ENCODE measurements at regions not wholly inside any gene's neighbourhood (a gene's known extent, or its start where the extent isn't known, plus 50 kb on each side); places are given as distances from the start of the nearest gene placed in this dataset.

- no peak for DNase-seq
- H3K4me3 Mint-ChIP-seq (ENCODE audit: low read depth, unreplicated experiment) = no peak overlapping the region
- TF ChIP-seq, protein P1, sequence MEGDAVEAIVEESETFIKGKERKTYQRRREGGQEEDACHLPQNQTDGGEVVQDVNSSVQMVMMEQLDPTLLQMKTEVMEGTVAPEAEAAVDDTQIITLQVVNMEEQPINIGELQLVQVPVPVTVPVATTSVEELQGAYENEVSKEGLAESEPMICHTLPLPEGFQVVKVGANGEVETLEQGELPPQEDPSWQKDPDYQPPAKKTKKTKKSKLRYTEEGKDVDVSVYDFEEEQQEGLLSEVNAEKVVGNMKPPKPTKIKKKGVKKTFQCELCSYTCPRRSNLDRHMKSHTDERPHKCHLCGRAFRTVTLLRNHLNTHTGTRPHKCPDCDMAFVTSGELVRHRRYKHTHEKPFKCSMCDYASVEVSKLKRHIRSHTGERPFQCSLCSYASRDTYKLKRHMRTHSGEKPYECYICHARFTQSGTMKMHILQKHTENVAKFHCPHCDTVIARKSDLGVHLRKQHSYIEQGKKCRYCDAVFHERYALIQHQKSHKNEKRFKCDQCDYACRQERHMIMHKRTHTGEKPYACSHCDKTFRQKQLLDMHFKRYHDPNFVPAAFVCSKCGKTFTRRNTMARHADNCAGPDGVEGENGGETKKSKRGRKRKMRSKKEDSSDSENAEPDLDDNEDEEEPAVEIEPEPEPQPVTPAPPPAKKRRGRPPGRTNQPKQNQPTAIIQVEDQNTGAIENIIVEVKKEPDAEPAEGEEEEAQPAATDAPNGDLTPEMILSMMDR (IDR thresholded peaks at IDR 0.05; ENCODE audit: unreplicated experiment) = no peak
- peaks cover 30% of the 10 kb centered on the region for H3K27me3 Mint-ChIP-seq (ENCODE audit: unreplicated experiment)
- H3K27ac Mint-ChIP-seq (ENCODE audit: unreplicated experiment) = no peak overlapping the region
- H3K9me3 Mint-ChIP-seq (ENCODE audit: low read depth, unreplicated experiment) = no peaks in the 10 kb centered on the region
- no peaks in the 10 kb centered on the region for H3K36me3 Mint-ChIP-seq (ENCODE audit: insufficient read depth, unreplicated experiment)
- intact Hi-C loops (cut with micrococcal nuclease; ENCODE audit: unreplicated experiment) = no loop called here
- BruUV-seq (replicated peaks) = no TSS peak
- no peaks in the 10 kb centered on the region for H3K4me1 Mint-ChIP-seq (ENCODE audit: low read depth, unreplicated experiment)
- CTCF ChIA-PET = no interaction called here
Measured at GRCh38 chr9:78468974-78469576, 172.2 kb downstream of the PSAT1 start.

- BruUV-seq (replicated peaks) = no TSS peak
- CTCF ChIA-PET = no interaction called here
- no peak overlapping the region for H3K27ac Mint-ChIP-seq (ENCODE audit: unreplicated experiment)
- no peaks in the 10 kb centered on the region for H3K9me3 Mint-ChIP-seq (ENCODE audit: low read depth, unreplicated experiment)
- DNase-seq = no peak
- H3K4me3 Mint-ChIP-seq (ENCODE audit: low read depth, unreplicated experiment) = no peak overlapping the region
- TF ChIP-seq, protein P1 (IDR thresholded peaks at IDR 0.05; ENCODE audit: unreplicated experiment) = no peak
- no peaks in the 10 kb centered on the region for H3K4me1 Mint-ChIP-seq (ENCODE audit: low read depth, unreplicated experiment)
- peaks cover 30% of the 10 kb centered on the region for H3K27me3 Mint-ChIP-seq (ENCODE audit: unreplicated experiment)
- intact Hi-C loops (cut with micrococcal nuclease; ENCODE audit: unreplicated experiment) = no loop called here
- no peaks in the 10 kb centered on the region for H3K36me3 Mint-ChIP-seq (ENCODE audit: insufficient read depth, unreplicated experiment)
Measured at GRCh38 chr9:78470216-78470615, 173.3 kb downstream of the PSAT1 start.

DNA sequence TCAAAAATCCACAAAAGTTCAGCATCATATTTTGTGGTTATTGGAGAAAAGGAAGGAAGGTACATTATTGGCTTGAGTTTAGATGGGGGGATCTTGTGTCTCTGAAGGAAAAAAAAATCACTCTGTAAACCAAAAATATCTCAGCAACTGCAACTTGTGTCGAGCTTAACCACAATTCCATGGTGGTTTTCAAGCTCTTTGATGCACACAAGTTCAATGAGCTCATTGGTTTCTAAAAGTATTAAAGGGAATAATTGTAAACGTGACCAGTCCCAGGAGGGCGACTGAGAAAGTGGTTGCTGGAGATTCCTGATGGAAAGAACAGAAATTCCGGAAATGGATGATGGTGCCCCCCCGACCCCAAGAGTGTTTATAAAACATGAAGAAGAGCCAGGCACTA, 173.8 kb downstream of the PSAT1 start:
- TF ChIP-seq, protein P1 (IDR thresholded peaks at IDR 0.05; ENCODE audit: unreplicated experiment) = no peak
- H3K9me3 Mint-ChIP-seq (ENCODE audit: low read depth, unreplicated experiment) = no peaks in the 10 kb centered on the region
- no peaks in the 10 kb centered on the region for H3K4me1 Mint-ChIP-seq (ENCODE audit: low read depth, unreplicated experiment)
- no TSS peak for BruUV-seq (replicated peaks)
- CTCF ChIA-PET = no interaction called here
- no peaks in the 10 kb centered on the region for H3K36me3 Mint-ChIP-seq (ENCODE audit: insufficient read depth, unreplicated experiment)
- no peak for DNase-seq
- no peak overlapping the region for H3K27ac Mint-ChIP-seq (ENCODE audit: unreplicated experiment)
- no peak overlapping the region for H3K4me3 Mint-ChIP-seq (ENCODE audit: low read depth, unreplicated experiment)
- peaks cover 30% of the 10 kb centered on the region for H3K27me3 Mint-ChIP-seq (ENCODE audit: unreplicated experiment)
- intact Hi-C loops (cut with micrococcal nuclease; ENCODE audit: unreplicated experiment) = no loop called here

- H3K4me1 Mint-ChIP-seq (ENCODE audit: low read depth, unreplicated experiment) = no peaks in the 10 kb centered on the region
- no peak overlapping the region for H3K4me3 Mint-ChIP-seq (ENCODE audit: low read depth, unreplicated experiment)
- peaks cover 25% of the 10 kb centered on the region for H3K27me3 Mint-ChIP-seq (ENCODE audit: unreplicated experiment)
- H3K27ac Mint-ChIP-seq (ENCODE audit: unreplicated experiment) = no peak overlapping the region
- no TSS peak for BruUV-seq (replicated peaks)
- DNase-seq = no peak
- TF ChIP-seq, protein P1 (IDR thresholded peaks at IDR 0.05; ENCODE audit: unreplicated experiment) = no peak
- intact Hi-C loops (cut with micrococcal nuclease; ENCODE audit: unreplicated experiment) = no loop called here
- no peaks in the 10 kb centered on the region for H3K36me3 Mint-ChIP-seq (ENCODE audit: insufficient read depth, unreplicated experiment)
- CTCF ChIA-PET = no interaction called here
- H3K9me3 Mint-ChIP-seq (ENCODE audit: low read depth, unreplicated experiment) = no peaks in the 10 kb centered on the region
Measured at GRCh38 chr9:78472111-78472510, 175.2 kb downstream of the PSAT1 start.
